HL-60 (cell line): ENCODE measurements at regions not wholly inside any gene's neighbourhood (a gene's known extent, or its start where the extent isn't known, plus 50 kb on each side); places are given as distances from the start of the nearest gene placed in this dataset.

Experiments
- POLR2AphosphoS5 ChIP-seq: IDR thresholded peaks from 2 replicates; pipeline ENCODE4 v1.6.1; 2012; ENCODE audit warnings: low read depth
- TF ChIP-seq, protein P1 (sequence below): IDR thresholded peaks from one replicate; pipeline ENCODE4 v1.5.1; 2011; ENCODE audit warnings: low read length, control low read depth, inconsistent platforms; ENCODE audit not compliant: insufficient read depth

GRCh38 chr2:11018651-11019185 lies 107.0 kb downstream of the KCNF1 start:
- TF ChIP-seq, protein P1, sequence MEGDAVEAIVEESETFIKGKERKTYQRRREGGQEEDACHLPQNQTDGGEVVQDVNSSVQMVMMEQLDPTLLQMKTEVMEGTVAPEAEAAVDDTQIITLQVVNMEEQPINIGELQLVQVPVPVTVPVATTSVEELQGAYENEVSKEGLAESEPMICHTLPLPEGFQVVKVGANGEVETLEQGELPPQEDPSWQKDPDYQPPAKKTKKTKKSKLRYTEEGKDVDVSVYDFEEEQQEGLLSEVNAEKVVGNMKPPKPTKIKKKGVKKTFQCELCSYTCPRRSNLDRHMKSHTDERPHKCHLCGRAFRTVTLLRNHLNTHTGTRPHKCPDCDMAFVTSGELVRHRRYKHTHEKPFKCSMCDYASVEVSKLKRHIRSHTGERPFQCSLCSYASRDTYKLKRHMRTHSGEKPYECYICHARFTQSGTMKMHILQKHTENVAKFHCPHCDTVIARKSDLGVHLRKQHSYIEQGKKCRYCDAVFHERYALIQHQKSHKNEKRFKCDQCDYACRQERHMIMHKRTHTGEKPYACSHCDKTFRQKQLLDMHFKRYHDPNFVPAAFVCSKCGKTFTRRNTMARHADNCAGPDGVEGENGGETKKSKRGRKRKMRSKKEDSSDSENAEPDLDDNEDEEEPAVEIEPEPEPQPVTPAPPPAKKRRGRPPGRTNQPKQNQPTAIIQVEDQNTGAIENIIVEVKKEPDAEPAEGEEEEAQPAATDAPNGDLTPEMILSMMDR = no peak
- TF ChIP-seq POLR2AphosphoS5 = no peak
